B cell (primary cell): ENCODE measurements at regions not wholly inside any gene's neighbourhood (a gene's known extent, or its start where the extent isn't known, plus 50 kb on each side); places are given as distances from the start of the nearest gene placed in this dataset.

Source experiments
- CTCF ChIP-seq: fragments of 200-600 bp; IDR thresholded peaks from one replicate; pipeline ENCODE4 v1.8.0; 2022; ENCODE audit warnings: antibody characterized with exemption, mild to moderate bottlenecking
- EZH2 ChIP-seq: IDR thresholded peaks from 2 replicates; pipeline ENCODE4 v1.6.1; 2012; ENCODE audit warnings: borderline replicate concordance, low read depth, mild to moderate bottlenecking, moderate library complexity, low read length; ENCODE audit not compliant: insufficient read depth, poor library complexity, severe bottlenecking

- TF ChIP-seq CTCF (no peak), EZH2 (no peak)
Measured at GRCh38 chr13:104105418-104106355, 1039.5 kb upstream of the SLC10A2 start.
